Suppressor macrophage treated with lipopolysaccharide for 4 hours (primary cell): ENCODE measurements at regions not wholly inside any gene's neighbourhood (a gene's known extent, or its start where the extent isn't known, plus 50 kb on each side); places are given as distances from the start of the nearest gene placed in this dataset.
"Not testable (repeated sequence)": the region's sequence is repeated elsewhere in the genome, so short reads cannot be mapped to it uniquely, and the experiment has no call there.

Source experiments
- DNase-seq: peaks from one replicate; pipeline ENCODE4 v3.0.0-alpha.2; 2020

- no peak for DNase-seq
Observed at GRCh38 chr2:77725045-77725444, 202.9 kb upstream of the LRRTM4 start.

GRCh38 chr2:77734662-77735340 lies 212.6 kb upstream of the LRRTM4 start:
- not testable (repeated sequence) for DNase-seq

GRCh38 chr2:77737236-77737635 lies 215.1 kb upstream of the LRRTM4 start:
- no peak for DNase-seq

- DNase-seq, result no peak
Observed at GRCh38 chr2:77746780-77747179, 224.6 kb upstream of the LRRTM4 start.

- DNase-seq, result not testable (repeated sequence)
Observed at GRCh38 chr2:77753710-77754345, 231.7 kb upstream of the LRRTM4 start.

- DNase-seq, result no peak
Observed at GRCh38 chr2:77767388-77768076, 245.4 kb upstream of the LRRTM4 start.

- no peak for DNase-seq
Observed at GRCh38 chr2:77768508-77768907, 246.3 kb upstream of the LRRTM4 start.

- no peak for DNase-seq
Observed at GRCh38 chr2:77778917-77779316, 256.7 kb upstream of the LRRTM4 start.

- DNase-seq, result not testable (repeated sequence)
Observed at GRCh38 chr2:77793500-77793899, 271.3 kb upstream of the LRRTM4 start.

GRCh38 chr2:77796397-77796796 lies 274.2 kb upstream of the LRRTM4 start:
- DNase-seq, result no peak

- no peak for DNase-seq
Observed at GRCh38 chr2:77797088-77797487, 274.9 kb upstream of the LRRTM4 start.

GRCh38 chr2:77800410-77800809 lies 278.2 kb upstream of the LRRTM4 start:
- no peak for DNase-seq

GRCh38 chr2:77807531-77808215 lies 285.5 kb upstream of the LRRTM4 start:
- no peak for DNase-seq

- no peak for DNase-seq
Observed at GRCh38 chr2:77808599-77808998, 286.4 kb upstream of the LRRTM4 start.

- DNase-seq, result no peak
Observed at GRCh38 chr2:77813599-77813998, 291.4 kb upstream of the LRRTM4 start.

GRCh38 chr2:77816618-77817017 lies 294.4 kb upstream of the LRRTM4 start:
- DNase-seq, result no peak

- no peak for DNase-seq
Observed at GRCh38 chr2:77818186-77818585, 296.0 kb upstream of the LRRTM4 start.

GRCh38 chr2:77823028-77823427 lies 300.9 kb upstream of the LRRTM4 start:
- DNase-seq, result no peak

GRCh38 chr2:77831060-77831459 lies 308.9 kb upstream of the LRRTM4 start:
- DNase-seq, result no peak

- DNase-seq, result no peak
Observed at GRCh38 chr2:77831471-77831870, 309.3 kb upstream of the LRRTM4 start.

- no peak for DNase-seq
Observed at GRCh38 chr2:77831898-77832297, 309.7 kb upstream of the LRRTM4 start.

- no peak for DNase-seq
Observed at GRCh38 chr2:77834360-77835002, 312.3 kb upstream of the LRRTM4 start.

GRCh38 chr2:77838441-77838840 lies 316.3 kb upstream of the LRRTM4 start:
- no peak for DNase-seq
